ENCODE measurements at regions not wholly inside any gene's neighbourhood (a gene's known extent, or its start where the extent isn't known, plus 50 kb on each side); places are given as distances from the start of the nearest gene placed in this dataset.

GRCh38 chr6:21824431-21825177 lies 231.1 kb downstream of the SOX4 start:
- H3K4me3 ChIP-seq (ENCODE audit: low read depth, low read length), result no peak overlapping the region
- ChIA-PET POLR2A (interaction anchor here (0.7 kb wide), 2 partner anchors 16 to 1089 kb away, joined by 3 to 7 read pairs; no protein-coding TSS in a partner anchor), CTCF (interaction anchor here (0.6 to 1.2 kb wide), 3 partner anchors 16 to 144 kb away, joined by 3 read pairs; no protein-coding TSS in a partner anchor)
- TF ChIP-seq, protein P1, sequence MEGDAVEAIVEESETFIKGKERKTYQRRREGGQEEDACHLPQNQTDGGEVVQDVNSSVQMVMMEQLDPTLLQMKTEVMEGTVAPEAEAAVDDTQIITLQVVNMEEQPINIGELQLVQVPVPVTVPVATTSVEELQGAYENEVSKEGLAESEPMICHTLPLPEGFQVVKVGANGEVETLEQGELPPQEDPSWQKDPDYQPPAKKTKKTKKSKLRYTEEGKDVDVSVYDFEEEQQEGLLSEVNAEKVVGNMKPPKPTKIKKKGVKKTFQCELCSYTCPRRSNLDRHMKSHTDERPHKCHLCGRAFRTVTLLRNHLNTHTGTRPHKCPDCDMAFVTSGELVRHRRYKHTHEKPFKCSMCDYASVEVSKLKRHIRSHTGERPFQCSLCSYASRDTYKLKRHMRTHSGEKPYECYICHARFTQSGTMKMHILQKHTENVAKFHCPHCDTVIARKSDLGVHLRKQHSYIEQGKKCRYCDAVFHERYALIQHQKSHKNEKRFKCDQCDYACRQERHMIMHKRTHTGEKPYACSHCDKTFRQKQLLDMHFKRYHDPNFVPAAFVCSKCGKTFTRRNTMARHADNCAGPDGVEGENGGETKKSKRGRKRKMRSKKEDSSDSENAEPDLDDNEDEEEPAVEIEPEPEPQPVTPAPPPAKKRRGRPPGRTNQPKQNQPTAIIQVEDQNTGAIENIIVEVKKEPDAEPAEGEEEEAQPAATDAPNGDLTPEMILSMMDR (IDR thresholded peaks at IDR 0.05; ENCODE audit: low read depth, low read length), result no peak
- no peaks in the 10 kb centered on the region for H3K9me3 ChIP-seq (ENCODE audit: control insufficient read depth, insufficient read depth, low read length)
- no peak for DNase-seq (ENCODE audit: low read depth, low spot score)
- no peaks in the 10 kb centered on the region for H3K27me3 ChIP-seq (ENCODE audit: control insufficient read depth, insufficient read depth, low read length)
- H3K27ac ChIP-seq (ENCODE audit: low read depth, low read length), result no peak overlapping the region

- no peaks in the 10 kb centered on the region for H3K9me3 ChIP-seq (ENCODE audit: control insufficient read depth, insufficient read depth, low read length)
- ChIA-PET POLR2A (interaction anchor here (0.7 kb wide), 1 partner anchor 322 kb away, joined by 3 read pairs; no protein-coding TSS in a partner anchor), CTCF (interaction anchor here (0.6 to 1.2 kb wide), 4 partner anchors 17 to 1100 kb away, joined by 3 read pairs; no protein-coding TSS in a partner anchor)
- no peak overlapping the region for H3K27ac ChIP-seq (ENCODE audit: low read depth, low read length)
- no peaks in the 10 kb centered on the region for H3K27me3 ChIP-seq (ENCODE audit: control insufficient read depth, insufficient read depth, low read length)
- DNase-seq (ENCODE audit: low read depth, low spot score), result no peak
- H3K4me3 ChIP-seq (ENCODE audit: low read depth, low read length), result no peak overlapping the region
- TF ChIP-seq, protein P1 (IDR thresholded peaks at IDR 0.05; ENCODE audit: low read depth, low read length), result no peak
These were observed 232.5 kb downstream of the SOX4 start for GRCh38 chr6:21826023-21826422.

GRCh38 chr6:21826904-21827303 lies 233.4 kb downstream of the SOX4 start:
- CTCF ChIA-PET, result no interaction called here
- POLR2A ChIA-PET, result interaction anchor here (0.6 to 0.9 kb wide), 2 partner anchors 149 to 233 kb away, joined by 6 to 7 read pairs; partner anchors contain the start of gene SOX4
- Histone ChIP-seq H3K4me3 (ENCODE audit: low read depth, low read length) (no peak overlapping the region), H3K9me3 (ENCODE audit: control insufficient read depth, insufficient read depth, low read length) (no peaks in the 10 kb centered on the region), H3K27me3 (ENCODE audit: control insufficient read depth, insufficient read depth, low read length) (no peaks in the 10 kb centered on the region), H3K27ac (ENCODE audit: low read depth, low read length) (no peak overlapping the region)
- TF ChIP-seq, protein P1 (IDR thresholded peaks at IDR 0.05; ENCODE audit: low read depth, low read length), result no peak
- no peak for DNase-seq (ENCODE audit: low read depth, low spot score)

DNA sequence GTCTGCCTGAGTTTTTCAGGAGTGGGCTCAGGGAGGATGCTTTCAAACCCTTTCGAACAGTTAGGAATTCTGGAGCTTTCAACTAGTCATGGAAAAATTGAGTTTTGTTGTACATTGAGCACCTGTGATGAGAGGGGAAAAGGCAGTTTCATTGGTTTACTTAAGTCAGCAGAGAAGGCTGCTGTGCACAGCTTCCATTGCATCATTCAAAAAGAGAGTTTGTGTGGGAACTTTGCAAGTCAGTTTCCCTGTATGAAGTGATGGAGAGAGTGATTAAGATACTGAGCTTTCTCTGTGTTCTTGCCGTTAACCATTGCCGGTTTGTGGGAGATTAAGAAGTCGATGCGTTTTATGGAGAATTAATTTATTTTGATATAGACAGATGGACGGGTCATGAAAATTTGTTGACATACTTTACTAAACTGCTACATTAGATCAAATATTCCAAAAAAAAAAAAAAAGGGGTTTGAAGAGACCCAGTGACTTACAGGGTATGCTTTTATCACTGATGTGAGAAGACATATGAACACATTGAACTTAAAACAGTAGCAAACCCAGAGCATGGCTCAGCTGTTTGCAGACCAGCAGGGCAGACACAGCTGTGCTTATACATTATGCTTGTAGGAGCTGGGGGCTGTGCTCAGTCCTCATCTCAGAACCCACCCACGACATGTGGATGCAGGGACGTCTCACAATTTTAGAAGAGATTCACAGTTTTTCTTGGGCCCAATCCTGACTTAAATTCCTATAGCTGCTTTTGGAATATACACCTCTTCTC lies 234.1 kb downstream of the SOX4 start:
- ChIA-PET CTCF (no interaction called here), POLR2A (interaction anchor here (0.7 to 0.9 kb wide), 2 partner anchors 45 to 234 kb away, joined by 4 to 7 read pairs; partner anchors contain the start of gene SOX4)
- H3K9me3 ChIP-seq (ENCODE audit: control insufficient read depth, insufficient read depth, low read length), result no peaks in the 10 kb centered on the region
- TF ChIP-seq, protein P1 (IDR thresholded peaks at IDR 0.05; ENCODE audit: low read depth, low read length), result no peak
- no peaks in the 10 kb centered on the region for H3K27me3 ChIP-seq (ENCODE audit: control insufficient read depth, insufficient read depth, low read length)
- H3K27ac ChIP-seq (ENCODE audit: low read depth, low read length), result no peak overlapping the region
- no peak for DNase-seq (ENCODE audit: low read depth, low spot score)
- no peak overlapping the region for H3K4me3 ChIP-seq (ENCODE audit: low read depth, low read length)

All from AG04450 (cell line).